ENCODE measurements at regions not wholly inside any gene's neighbourhood (a gene's known extent, or its start where the extent isn't known, plus 50 kb on each side); places are given as distances from the start of the nearest gene placed in this dataset.
"Not testable (repeated sequence)": the region's sequence is repeated elsewhere in the genome, so short reads cannot be mapped to it uniquely, and the experiment has no call there.

DNA sequence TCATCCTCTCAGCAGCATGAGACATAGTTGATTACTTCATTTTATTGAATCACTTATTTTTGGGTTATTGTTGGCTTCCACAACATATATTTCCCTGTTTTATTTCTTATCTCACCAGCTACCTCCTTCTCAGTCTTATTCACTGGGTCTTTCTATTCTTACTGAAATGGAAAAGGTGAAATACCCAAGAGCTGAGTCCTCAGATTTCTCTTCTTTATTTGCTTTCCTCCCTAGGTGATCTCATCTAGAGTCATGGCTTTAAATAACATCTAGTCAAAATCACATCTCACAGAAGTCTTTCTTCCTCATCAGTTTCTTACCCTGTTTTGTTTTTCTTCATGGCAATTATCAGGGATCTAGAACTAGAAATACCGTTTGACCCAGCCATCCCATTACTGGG lies 105.0 kb upstream of the RBBP8 start:
- intact Hi-C loops (cut with DNase I): no loop called here
- no peak for ATAC-seq
- H3K27ac ChIP-seq: no peak overlapping the region

DNA sequence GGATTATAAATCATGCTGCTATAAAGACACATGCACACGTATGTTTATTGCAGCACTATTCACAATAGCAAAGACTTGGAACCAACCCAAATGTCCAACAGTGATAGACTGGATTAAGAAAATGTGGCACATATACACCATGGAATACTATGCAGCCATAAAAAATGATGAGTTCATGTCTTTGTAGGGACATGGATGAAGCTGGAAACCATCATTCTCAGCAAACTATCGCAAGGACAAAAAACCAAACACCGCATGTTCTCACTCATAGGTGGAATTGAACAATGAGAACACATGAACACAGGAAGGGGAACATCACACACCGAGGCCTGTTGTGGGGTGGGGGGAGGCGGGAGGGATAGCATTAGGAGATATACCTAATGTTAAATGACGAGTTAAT lies 104.5 kb upstream of the RBBP8 start:
- H3K9me3 ChIP-seq; intact Hi-C loops (cut with DNase I); H3K4me3 ChIP-seq; H3K27me3 ChIP-seq (ENCODE audit: insufficient read depth in 3 of 3, low read length in 2 of 3); H3K36me3 ChIP-seq (ENCODE audit: insufficient read depth in 1 of 2, low read depth in 1 of 2); ATAC-seq; DNase-seq; H3K4me1 ChIP-seq; H3K27ac ChIP-seq: not testable (repeated sequence)
- WGBS, 3 donors: 86 to 95% (median 90%) methylated on average over 3 to 5 of the region's 6 CpGs

More for the DNA sequence above, 105.0 kb upstream of the RBBP8 start:
- H3K4me1 ChIP-seq: no peaks in the 10 kb centered on the region
- no peak overlapping the region for H3K4me3 ChIP-seq
- H3K36me3 ChIP-seq (ENCODE audit: insufficient read depth in 1 of 2, low read depth in 1 of 2): no peaks in the 10 kb centered on the region
- no peak for DNase-seq
- no peaks in the 10 kb centered on the region for H3K9me3 ChIP-seq
- TF ChIP-seq, protein P1, sequence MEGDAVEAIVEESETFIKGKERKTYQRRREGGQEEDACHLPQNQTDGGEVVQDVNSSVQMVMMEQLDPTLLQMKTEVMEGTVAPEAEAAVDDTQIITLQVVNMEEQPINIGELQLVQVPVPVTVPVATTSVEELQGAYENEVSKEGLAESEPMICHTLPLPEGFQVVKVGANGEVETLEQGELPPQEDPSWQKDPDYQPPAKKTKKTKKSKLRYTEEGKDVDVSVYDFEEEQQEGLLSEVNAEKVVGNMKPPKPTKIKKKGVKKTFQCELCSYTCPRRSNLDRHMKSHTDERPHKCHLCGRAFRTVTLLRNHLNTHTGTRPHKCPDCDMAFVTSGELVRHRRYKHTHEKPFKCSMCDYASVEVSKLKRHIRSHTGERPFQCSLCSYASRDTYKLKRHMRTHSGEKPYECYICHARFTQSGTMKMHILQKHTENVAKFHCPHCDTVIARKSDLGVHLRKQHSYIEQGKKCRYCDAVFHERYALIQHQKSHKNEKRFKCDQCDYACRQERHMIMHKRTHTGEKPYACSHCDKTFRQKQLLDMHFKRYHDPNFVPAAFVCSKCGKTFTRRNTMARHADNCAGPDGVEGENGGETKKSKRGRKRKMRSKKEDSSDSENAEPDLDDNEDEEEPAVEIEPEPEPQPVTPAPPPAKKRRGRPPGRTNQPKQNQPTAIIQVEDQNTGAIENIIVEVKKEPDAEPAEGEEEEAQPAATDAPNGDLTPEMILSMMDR (IDR thresholded peaks at IDR 0.05): no peak
- 59 to 73% (median 71%) methylated on average over 1 of the region's 1 CpG for WGBS, 3 donors
- peaks cover 0 to 2% (median 0%) of the 10 kb centered on the region in 3 donors for H3K27me3 ChIP-seq (ENCODE audit: insufficient read depth in 3 of 3, low read length in 2 of 3)

DNA sequence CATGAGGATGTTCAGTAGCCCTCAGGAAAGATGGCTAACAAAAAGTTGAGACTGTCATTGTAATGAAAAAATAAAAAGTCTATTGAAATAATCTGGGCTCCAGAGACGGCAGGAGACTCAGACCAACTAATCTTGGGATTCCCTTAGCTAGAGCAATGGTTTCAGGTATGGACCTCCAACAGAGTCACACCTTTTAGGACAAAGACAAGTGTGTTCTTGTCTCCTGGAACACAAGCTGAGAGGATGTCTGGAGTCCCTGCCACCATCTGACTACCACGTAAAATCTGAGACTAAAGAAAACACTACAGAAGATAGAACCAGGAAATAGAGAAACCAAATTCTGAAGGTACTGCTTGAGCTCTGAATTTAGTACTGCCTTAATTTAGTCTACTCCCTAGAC lies 103.3 kb upstream of the RBBP8 start:
- Histone ChIP-seq H3K27ac (no peak overlapping the region), H3K27me3 (ENCODE audit: insufficient read depth in 3 of 3, low read length in 2 of 3) (peaks cover 0 to 2% (median 0%) of the 10 kb centered on the region in 3 donors), H3K4me1 (no peaks in the 10 kb centered on the region), H3K9me3 (no peaks in the 10 kb centered on the region), H3K4me3 (no peak overlapping the region), H3K36me3 (ENCODE audit: insufficient read depth in 1 of 2, low read depth in 1 of 2) (no peaks in the 10 kb centered on the region)
- intact Hi-C loops (cut with DNase I): no loop called here
- 55 to 70% (median 66%) methylated on average over 2 of the region's 2 CpGs for WGBS, 3 donors
- TF ChIP-seq, protein P1 (IDR thresholded peaks at IDR 0.05): no peak
- ATAC-seq (no peak), DNase-seq (no peak)

DNA sequence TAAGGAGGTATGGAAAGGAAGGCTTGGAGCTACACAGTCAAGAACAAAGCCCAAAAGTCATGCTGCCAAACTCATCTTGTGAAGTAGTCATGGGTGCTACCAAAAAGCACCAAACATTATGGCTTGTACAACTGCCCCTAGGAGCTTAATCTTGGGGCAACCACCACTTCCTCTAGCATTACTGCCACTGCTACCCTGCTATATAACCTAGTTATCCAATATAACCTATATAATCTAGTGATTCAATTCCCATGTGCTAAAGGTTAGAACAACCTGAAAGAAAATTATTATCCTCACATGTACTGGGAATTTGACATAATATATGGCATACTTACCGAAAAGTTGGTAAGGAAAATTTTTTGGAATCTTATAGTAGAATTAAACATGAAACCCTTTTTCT lies 102.6 kb upstream of the RBBP8 start:
- ATAC-seq (no peak), DNase-seq (no peak)
- Histone ChIP-seq H3K4me1 (no peaks in the 10 kb centered on the region), H3K36me3 (ENCODE audit: insufficient read depth in 1 of 2, low read depth in 1 of 2) (no peaks in the 10 kb centered on the region), H3K4me3 (no peak overlapping the region), H3K27ac (no peak overlapping the region), H3K27me3 (ENCODE audit: insufficient read depth in 3 of 3, low read length in 2 of 3) (peaks cover 0 to 2% (median 0%) of the 10 kb centered on the region in 3 donors), H3K9me3 (no peaks in the 10 kb centered on the region)
- TF ChIP-seq, protein P1 (IDR thresholded peaks at IDR 0.05): no peak
- intact Hi-C loops (cut with DNase I): no loop called here
- WGBS, 3 donors: 78 to 83% (median 82%) methylated on average over 1 of the region's 1 CpG

DNA sequence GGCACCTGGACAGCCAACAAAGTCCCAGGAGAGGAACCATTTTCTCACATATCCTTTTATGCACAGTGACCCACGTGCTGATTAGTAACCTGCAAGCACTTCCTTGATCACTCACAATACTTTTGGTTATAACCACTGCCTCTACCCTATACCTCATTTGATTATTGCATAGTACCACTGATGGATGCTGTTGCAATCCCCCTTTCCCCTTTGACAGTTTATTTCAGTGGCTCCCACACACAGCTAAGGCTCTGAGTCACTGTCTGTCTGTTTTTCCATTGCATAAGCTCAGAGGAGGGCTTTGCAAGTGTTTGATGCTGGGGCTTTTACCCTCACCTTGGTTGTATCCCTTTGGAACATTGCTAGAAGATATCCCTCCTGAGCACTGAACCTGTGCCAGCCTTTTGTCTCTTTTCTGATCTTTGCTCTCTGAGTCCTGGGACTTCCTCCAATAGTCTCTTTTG lies 101.7 kb upstream of the RBBP8 start:
- Histone ChIP-seq H3K36me3 (ENCODE audit: insufficient read depth in 1 of 2, low read depth in 1 of 2) (no peaks in the 10 kb centered on the region), H3K27me3 (ENCODE audit: insufficient read depth in 3 of 3, low read length in 2 of 3) (peaks cover 0 to 2% (median 0%) of the 10 kb centered on the region in 3 donors), H3K9me3 (no peaks in the 10 kb centered on the region), H3K4me1 (no peaks in the 10 kb centered on the region), H3K27ac (no peak overlapping the region), H3K4me3 (no peak overlapping the region)
- no peak for ATAC-seq
- intact Hi-C loops (cut with DNase I): no loop called here
- WGBS, 3 donors: 25 to 42% (median 25%) methylated on average over 1 of the region's 1 CpG
- DNase-seq: no peak
- TF ChIP-seq, protein P1 (IDR thresholded peaks at IDR 0.05): no peak

All from psoas muscle (tissue), 7 donors.